ENCODE measurements at regions not wholly inside any gene's neighbourhood (a gene's known extent, or its start where the extent isn't known, plus 50 kb on each side); places are given as distances from the start of the nearest gene placed in this dataset.

- 92% methylated on average over 8 of the region's 8 CpGs for WGBS
- Histone ChIP-seq H3K27ac (no peak overlapping the region), H3K27me3 (replicated peaks; ENCODE audit: insufficient read depth) (no peaks in the 10 kb centered on the region), H3K9me3 (no peaks in the 10 kb centered on the region), H3K36me3 (no peaks in the 10 kb centered on the region), H3K4me3 (no peak overlapping the region), H3K4me1 (replicated peaks) (no peaks in the 10 kb centered on the region)
- DNase-seq (ENCODE audit: low spot score), result no peak
- intact Hi-C loops (cut with DNase I), result no loop called here
- TF ChIP-seq CTCF (IDR thresholded peaks at IDR 0.05) (no peak), POLR2AphosphoS5 (IDR thresholded peaks at IDR 0.05) (no peak), POLR2A (IDR thresholded peaks at IDR 0.05) (no peak)
Observed at GRCh38 chr12:28967426-28967825, 181.7 kb upstream of the FAR2 start.

- WGBS, result 75% methylated on average over 2 of the region's 2 CpGs
- DNase-seq (ENCODE audit: low spot score), result no peak
- TF ChIP-seq POLR2A (IDR thresholded peaks at IDR 0.05), result no peak
- TF ChIP-seq POLR2AphosphoS5 (IDR thresholded peaks at IDR 0.05), result no peak
- no peak for TF ChIP-seq CTCF (IDR thresholded peaks at IDR 0.05)
- no peaks in the 10 kb centered on the region for H3K4me1 ChIP-seq (replicated peaks)
- H3K9me3 ChIP-seq, result no peaks in the 10 kb centered on the region
- H3K27me3 ChIP-seq (replicated peaks; ENCODE audit: insufficient read depth), result no peaks in the 10 kb centered on the region
- no peak overlapping the region for H3K27ac ChIP-seq
- no peak overlapping the region for H3K4me3 ChIP-seq
- H3K36me3 ChIP-seq, result no peaks in the 10 kb centered on the region
- intact Hi-C loops (cut with DNase I), result no loop called here
Observed at GRCh38 chr12:28973491-28973890, 175.6 kb upstream of the FAR2 start.

GRCh38 chr12:28974166-28974565, 174.9 kb upstream of the FAR2 start:
- H3K4me1 ChIP-seq (replicated peaks), result no peaks in the 10 kb centered on the region
- no peaks in the 10 kb centered on the region for H3K9me3 ChIP-seq
- no peak for TF ChIP-seq POLR2AphosphoS5 (IDR thresholded peaks at IDR 0.05)
- TF ChIP-seq CTCF (IDR thresholded peaks at IDR 0.05), result no peak
- TF ChIP-seq POLR2A (IDR thresholded peaks at IDR 0.05), result no peak
- no peak for DNase-seq (ENCODE audit: low spot score)
- H3K36me3 ChIP-seq, result no peaks in the 10 kb centered on the region
- H3K4me3 ChIP-seq, result no peak overlapping the region
- no peaks in the 10 kb centered on the region for H3K27me3 ChIP-seq (replicated peaks; ENCODE audit: insufficient read depth)
- intact Hi-C loops (cut with DNase I), result no loop called here
- WGBS, result 86% methylated on average over 1 of the region's 1 CpG
- no peak overlapping the region for H3K27ac ChIP-seq

- H3K36me3 ChIP-seq, result no peaks in the 10 kb centered on the region
- no peak for DNase-seq (ENCODE audit: low spot score)
- intact Hi-C loops (cut with DNase I), result no loop called here
- H3K27ac ChIP-seq, result no peak overlapping the region
- no peak overlapping the region for H3K4me3 ChIP-seq
- 100% methylated on average over 1 of the region's 1 CpG for WGBS
- no peak for TF ChIP-seq CTCF (IDR thresholded peaks at IDR 0.05)
- no peak for TF ChIP-seq POLR2AphosphoS5 (IDR thresholded peaks at IDR 0.05)
- TF ChIP-seq POLR2A (IDR thresholded peaks at IDR 0.05), result no peak
- H3K4me1 ChIP-seq (replicated peaks), result no peaks in the 10 kb centered on the region
- H3K9me3 ChIP-seq, result no peaks in the 10 kb centered on the region
- no peaks in the 10 kb centered on the region for H3K27me3 ChIP-seq (replicated peaks; ENCODE audit: insufficient read depth)
Observed at GRCh38 chr12:28974883-28975282, 174.2 kb upstream of the FAR2 start.

GRCh38 chr12:28975564-28976340, 173.3 kb upstream of the FAR2 start:
- 19% methylated on average over 3 of the region's 3 CpGs for WGBS
- H3K27ac ChIP-seq, result no peak overlapping the region
- intact Hi-C loops (cut with DNase I), result no loop called here
- DNase-seq (ENCODE audit: low spot score), result no peak
- no peak overlapping the region for H3K4me3 ChIP-seq
- no peaks in the 10 kb centered on the region for H3K9me3 ChIP-seq
- no peaks in the 10 kb centered on the region for H3K36me3 ChIP-seq
- no peaks in the 10 kb centered on the region for H3K4me1 ChIP-seq (replicated peaks)
- no peak for TF ChIP-seq CTCF (IDR thresholded peaks at IDR 0.05)
- TF ChIP-seq POLR2A (IDR thresholded peaks at IDR 0.05), result no peak
- no peak for TF ChIP-seq POLR2AphosphoS5 (IDR thresholded peaks at IDR 0.05)
- no peaks in the 10 kb centered on the region for H3K27me3 ChIP-seq (replicated peaks; ENCODE audit: insufficient read depth)

Data from prostate gland (tissue), 2 donors.